ENCODE measurements at regions not wholly inside any gene's neighbourhood (a gene's known extent, or its start where the extent isn't known, plus 50 kb on each side); places are given as distances from the start of the nearest gene placed in this dataset.

DNA sequence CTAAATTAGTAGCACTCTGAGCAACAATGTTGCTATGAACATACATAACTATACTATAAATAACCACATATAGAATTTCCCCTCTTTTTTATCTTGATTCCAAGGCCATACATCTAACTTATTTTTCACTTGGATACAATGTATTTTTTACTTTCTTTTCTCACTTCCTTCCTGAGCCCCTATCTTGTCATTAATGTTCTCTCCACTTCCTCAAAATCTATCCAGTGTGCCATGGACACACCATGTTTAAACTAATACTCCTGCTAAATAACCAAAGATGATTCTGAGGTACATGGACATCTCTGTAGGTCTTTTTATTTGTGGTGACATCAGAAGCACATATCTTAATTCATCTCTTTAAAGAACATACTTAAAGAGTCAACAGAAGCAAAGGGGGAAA is 251.2 kb downstream of the C12orf42 start:
- TF ChIP-seq CTCF (conservative IDR thresholded peaks at IDR 0.05; ENCODE audit: low read length) (no peak), EZH2phosphoT487 (IDR thresholded peaks at IDR 0.05; ENCODE audit: borderline replicate concordance, low read depth, low read length) (no peak)

All from OCI-LY7 (cell line).